ENCODE measurements at regions not wholly inside any gene's neighbourhood (a gene's known extent, or its start where the extent isn't known, plus 50 kb on each side); places are given as distances from the start of the nearest gene placed in this dataset.

- no peak for TF ChIP-seq CTCF (conservative IDR thresholded peaks at IDR 0.05)
- TF ChIP-seq ZFX (IDR thresholded peaks at IDR 0.05): no peak
These were observed 180.3 kb upstream of the E2F8 start for GRCh38 chr11:19420868-19421533.

All from C4-2B (cell line).